Thyroid gland (tissue), 4 donors: ENCODE measurements at regions not wholly inside any gene's neighbourhood (a gene's known extent, or its start where the extent isn't known, plus 50 kb on each side); places are given as distances from the start of the nearest gene placed in this dataset.

ENCODE experiments used
- DNase-seq, 2 donors: peaks; one replicate each; pipeline ENCODE4 v3.0.0-alpha.2; 2019
- H3K27ac ChIP-seq, 3 donors: fragments of 200-600 bp; sonication (generic); 1 replicate in 2 of 3; 2 replicates in 1 of 3; pipeline ENCODE4 v1.5.1; 2016 to 2019; ENCODE audit warnings: mild to moderate bottlenecking in 1 of 3, moderate library complexity in 1 of 3
- H3K27me3 ChIP-seq: fragments of 200-600 bp; sonication (generic); one replicate; pipeline ENCODE4 v1.5.1; 2019
- H3K36me3 ChIP-seq, 2 donors: fragments of 200-600 bp; sonication (generic); one replicate each; pipeline ENCODE4 v1.5.1; 2016 to 2019
- H3K4me1 ChIP-seq, 2 donors: fragments of 200-600 bp; sonication (generic); one replicate each; pipeline ENCODE4 v1.5.1; 2017 to 2019
- H3K4me3 ChIP-seq, 3 donors: fragments of 200-600 bp; sonication (generic); replicated peaks in 1 of 3; 1 replicate in 2 of 3; 2 replicates in 1 of 3; pipeline ENCODE4 v1.5.1; 2016; ENCODE audit warnings: mild to moderate bottlenecking in 1 of 3
- H3K9me3 ChIP-seq: fragments of 200-600 bp; sonication (generic); one replicate; pipeline ENCODE4 v1.5.1; 2017
- POLR2A ChIP-seq, 2 donors: fragments of 450-650 bp; IDR thresholded peaks; one replicate each; pipeline ENCODE4 v1.6.1; 2017; ENCODE audit warnings: antibody characterized with exemption in 2 of 2, mild to moderate bottlenecking in 2 of 2, moderate library complexity in 1 of 2
- WGBS, 2 donors: methylation state at CpG; one replicate each; pipeline ENCODE4 v1.1.5; 2017; 5-methylcytosine and 5-hydroxymethylcytosine counted together
- intact Hi-C: fragments of 100-400 bp; cut with DNase I; formaldehyde crosslinking; loops from one replicate; pipeline ENCODE4 v1.15.1; 2023
- TF ChIP-seq, protein P1 (sequence below), 6 experiments: fragments of 200-600 bp in 3 of 6; fragments of 450-650 bp in 3 of 6; sonication (generic) in 3 of 6; IDR thresholded peaks; one replicate each; pipeline ENCODE4 v1.5.1; 2016 to 2019; ENCODE audit warnings: antibody characterized with exemption in 6 of 6, mild to moderate bottlenecking in 2 of 6, inconsistent platforms in 1 of 6, moderate library complexity in 1 of 6

- no peak overlapping the region for H3K4me3 ChIP-seq
- H3K36me3 ChIP-seq, result no peaks in the 10 kb centered on the region
- intact Hi-C loops, result no loop called here
- H3K27ac ChIP-seq, result no peak overlapping the region
- DNase-seq, result no peak
- WGBS, 2 donors, result 85 to 86% methylated on average over 7 of the region's 7 CpGs
- no peaks in the 10 kb centered on the region for H3K27me3 ChIP-seq
- peaks cover 14 to 39% of the 10 kb centered on the region in 2 donors for H3K4me1 ChIP-seq
- TF ChIP-seq POLR2A (IDR thresholded peaks at IDR 0.05), result no peak
- TF ChIP-seq, protein P1, sequence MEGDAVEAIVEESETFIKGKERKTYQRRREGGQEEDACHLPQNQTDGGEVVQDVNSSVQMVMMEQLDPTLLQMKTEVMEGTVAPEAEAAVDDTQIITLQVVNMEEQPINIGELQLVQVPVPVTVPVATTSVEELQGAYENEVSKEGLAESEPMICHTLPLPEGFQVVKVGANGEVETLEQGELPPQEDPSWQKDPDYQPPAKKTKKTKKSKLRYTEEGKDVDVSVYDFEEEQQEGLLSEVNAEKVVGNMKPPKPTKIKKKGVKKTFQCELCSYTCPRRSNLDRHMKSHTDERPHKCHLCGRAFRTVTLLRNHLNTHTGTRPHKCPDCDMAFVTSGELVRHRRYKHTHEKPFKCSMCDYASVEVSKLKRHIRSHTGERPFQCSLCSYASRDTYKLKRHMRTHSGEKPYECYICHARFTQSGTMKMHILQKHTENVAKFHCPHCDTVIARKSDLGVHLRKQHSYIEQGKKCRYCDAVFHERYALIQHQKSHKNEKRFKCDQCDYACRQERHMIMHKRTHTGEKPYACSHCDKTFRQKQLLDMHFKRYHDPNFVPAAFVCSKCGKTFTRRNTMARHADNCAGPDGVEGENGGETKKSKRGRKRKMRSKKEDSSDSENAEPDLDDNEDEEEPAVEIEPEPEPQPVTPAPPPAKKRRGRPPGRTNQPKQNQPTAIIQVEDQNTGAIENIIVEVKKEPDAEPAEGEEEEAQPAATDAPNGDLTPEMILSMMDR (IDR thresholded peaks at IDR 0.05), result no peak
- H3K9me3 ChIP-seq, result no peaks in the 10 kb centered on the region
Observed at GRCh38 chr15:31228011-31228484, 98.6 kb upstream of the KLF13 start.

DNA sequence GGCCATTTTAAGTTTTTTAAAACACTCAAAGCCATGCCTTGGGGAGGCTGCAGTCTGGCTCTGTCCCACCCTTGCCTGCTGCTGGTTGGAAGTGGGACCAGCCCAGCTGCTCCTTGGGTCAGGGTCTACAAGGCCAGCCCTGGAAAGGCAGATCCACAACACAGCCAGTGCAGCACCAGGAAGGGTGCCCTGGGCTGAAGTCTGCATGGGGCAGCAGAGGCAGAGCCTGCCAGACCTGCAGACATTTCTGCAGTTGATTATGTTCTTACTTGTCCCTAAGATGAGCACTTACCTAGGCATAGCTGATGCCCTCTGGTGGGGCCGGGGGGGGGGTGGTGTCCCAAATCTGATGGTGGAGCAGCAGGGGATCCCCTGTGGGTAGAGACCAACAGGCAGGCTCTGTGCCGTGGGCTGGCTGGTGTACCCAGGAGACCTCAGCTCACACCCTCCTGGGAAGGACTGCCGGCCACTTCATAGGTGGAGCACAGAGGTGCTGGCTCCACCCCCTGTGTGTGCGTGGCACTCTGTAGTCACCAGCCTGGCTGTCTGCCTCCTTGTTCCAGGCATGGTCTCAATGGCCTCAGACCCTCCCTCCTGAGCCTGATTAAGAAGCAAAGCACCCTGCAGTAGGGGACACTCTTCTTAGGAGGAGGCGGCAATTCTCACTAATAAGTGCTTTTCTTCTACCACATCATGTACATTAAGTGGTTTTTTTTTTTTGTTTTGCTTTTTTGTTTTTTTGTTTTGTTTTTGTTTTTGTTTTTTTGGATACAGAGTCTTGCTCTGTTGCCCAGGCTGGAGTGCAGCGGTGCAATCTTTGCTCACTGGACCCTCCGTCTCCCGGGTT, 97.4 kb upstream of the KLF13 start:
- TF ChIP-seq POLR2A (IDR thresholded peaks at IDR 0.05), result no peak
- TF ChIP-seq, protein P1 (IDR thresholded peaks at IDR 0.05), result no peak
- H3K9me3 ChIP-seq, result no peaks in the 10 kb centered on the region
- no peaks in the 10 kb centered on the region for H3K36me3 ChIP-seq
- no peak overlapping the region for H3K4me3 ChIP-seq
- WGBS, 2 donors, result 72 to 83% methylated on average over 5 to 7 of the region's 8 CpGs
- no peaks in the 10 kb centered on the region for H3K27me3 ChIP-seq
- H3K4me1 ChIP-seq, result peaks cover 3 to 29% of the 10 kb centered on the region in 2 donors
- DNase-seq, result peak; percentile 68 to 72
- H3K27ac ChIP-seq, result no peak overlapping the region
- intact Hi-C loops, result no loop called here

- TF ChIP-seq, protein P1 (IDR thresholded peaks at IDR 0.05), result no peak
- no peak for TF ChIP-seq POLR2A (IDR thresholded peaks at IDR 0.05)
- H3K27ac ChIP-seq, result no peak overlapping the region
- H3K9me3 ChIP-seq, result no peaks in the 10 kb centered on the region
- WGBS, 2 donors, result 73 to 75% methylated on average over 5 to 6 of the region's 6 CpGs
- intact Hi-C loops, result no loop called here
- H3K36me3 ChIP-seq, result no peaks in the 10 kb centered on the region
- H3K4me1 ChIP-seq, result peaks cover 3 to 31% of the 10 kb centered on the region in 2 donors
- no peaks in the 10 kb centered on the region for H3K27me3 ChIP-seq
- DNase-seq, result peak; percentile 57 to 70
- no peak overlapping the region for H3K4me3 ChIP-seq
Observed at GRCh38 chr15:31230630-31231485, 95.8 kb upstream of the KLF13 start.

GRCh38 chr15:31234815-31235214, 91.8 kb upstream of the KLF13 start:
- Histone ChIP-seq H3K36me3 (no peaks in the 10 kb centered on the region), H3K4me1 (peaks cover 9 to 41% of the 10 kb centered on the region in 2 donors), H3K4me3 (no peak overlapping the region), H3K9me3 (no peaks in the 10 kb centered on the region), H3K27me3 (no peaks in the 10 kb centered on the region), H3K27ac (no peak overlapping the region)
- no peak for DNase-seq
- intact Hi-C loops, result no loop called here
- TF ChIP-seq POLR2A (IDR thresholded peaks at IDR 0.05), result no peak
- TF ChIP-seq, protein P1 (IDR thresholded peaks at IDR 0.05), result no peak
- 80% methylated on average over 5 of the region's 5 CpGs for WGBS, 2 donors
